Hippocampal formation (tissue), 2 donors: ENCODE measurements at regions not wholly inside any gene's neighbourhood (a gene's known extent, or its start where the extent isn't known, plus 50 kb on each side); places are given as distances from the start of the nearest gene placed in this dataset.
"Not testable (repeated sequence)": the region's sequence is repeated elsewhere in the genome, so short reads cannot be mapped to it uniquely, and the experiment has no call there.

Experiments used
- DNase-seq, 2 donors: peaks; one replicate each; lab custom pipeline; 2025; lab: John Stamatoyannopoulos, UW

GRCh38 chr1:70820396-70820795, 227.2 kb downstream of the PTGER3 start:
- DNase-seq, result no peak

GRCh38 chr1:70820995-70821394, 226.6 kb downstream of the PTGER3 start:
- DNase-seq, result no peak

GRCh38 chr1:70826428-70826827, 221.2 kb downstream of the PTGER3 start:
- DNase-seq, result no peak

GRCh38 chr1:70827030-70827429, 220.6 kb downstream of the PTGER3 start:
- DNase-seq, result no peak

- DNase-seq, result no peak
Measured at GRCh38 chr1:70828177-70828576, 219.4 kb downstream of the PTGER3 start.

- not testable (repeated sequence) for DNase-seq
Measured at GRCh38 chr1:70834365-70834764, 213.3 kb downstream of the PTGER3 start.

GRCh38 chr1:70836456-70836855, 211.2 kb downstream of the PTGER3 start:
- DNase-seq, result no peak

- no peak for DNase-seq
Measured at GRCh38 chr1:70840260-70840953, 207.2 kb downstream of the PTGER3 start.

GRCh38 chr1:70842562-70842961, 205.1 kb downstream of the PTGER3 start:
- DNase-seq, result no peak

- DNase-seq, result no peak
Measured at GRCh38 chr1:70843452-70843851, 204.2 kb downstream of the PTGER3 start.

GRCh38 chr1:70847013-70847412, 200.6 kb downstream of the PTGER3 start:
- no peak for DNase-seq

GRCh38 chr1:70855203-70855602, 192.4 kb downstream of the PTGER3 start:
- no peak for DNase-seq

- no peak for DNase-seq
Measured at GRCh38 chr1:70856201-70856600, 191.4 kb downstream of the PTGER3 start.

- no peak for DNase-seq
Measured at GRCh38 chr1:70863239-70863638, 184.4 kb downstream of the PTGER3 start.

- no peak for DNase-seq
Measured at GRCh38 chr1:70864302-70864701, 183.3 kb downstream of the PTGER3 start.

- no peak for DNase-seq
Measured at GRCh38 chr1:70866542-70867264, 180.9 kb downstream of the PTGER3 start.

GRCh38 chr1:70871790-70872189, 175.8 kb downstream of the PTGER3 start:
- no peak for DNase-seq

GRCh38 chr1:70874063-70874462, 173.6 kb downstream of the PTGER3 start:
- DNase-seq, result peak in 1 of 2 donors; percentile 2

GRCh38 chr1:70874818-70875217, 172.8 kb downstream of the PTGER3 start:
- DNase-seq, result no peak

- DNase-seq, result no peak
Measured at GRCh38 chr1:70877343-70877742, 170.3 kb downstream of the PTGER3 start.

GRCh38 chr1:70887936-70888335, 159.7 kb downstream of the PTGER3 start:
- DNase-seq, result no peak

- DNase-seq, result no peak
Measured at GRCh38 chr1:70888722-70889121, 158.9 kb downstream of the PTGER3 start.

GRCh38 chr1:70890408-70890807, 157.2 kb downstream of the PTGER3 start:
- no peak for DNase-seq
